Caco-2 (cell line): ENCODE measurements at regions not wholly inside any gene's neighbourhood (a gene's known extent, or its start where the extent isn't known, plus 50 kb on each side); places are given as distances from the start of the nearest gene placed in this dataset.

Source experiments
- BruUV-seq: library from RNA; stranded (reverse); fragments of 400-500 nt; replicated peaks from 2 replicates; lab custom pipeline; 2021; lab: Mats Ljungman, UMichigan
- CTCF ChIA-PET: fragments of 300-600 bp; sonication (Branson Sonifier 250); formaldehyde crosslinking; loops from one replicate; lab custom pipeline; 2022; ENCODE audit warnings: antibody characterized with exemption; lab: Charles Lee
- POLR2A ChIA-PET: fragments of 300-600 bp; sonication (Branson Sonifier 250); formaldehyde crosslinking; loops from one replicate; lab custom pipeline; 2022; ENCODE audit warnings: antibody characterized with exemption; lab: Charles Lee
- DNase-seq, 2 experiments: peaks; one replicate each; pipeline versions ENCODE4 v3.0.0 to v3.0.0-alpha.2; 2020 to 2022
- H3K27me3 ChIP-seq: replicated peaks from 2 replicates; pipeline ENCODE4 v1.6.0; 2011; ENCODE audit warnings: low read length; ENCODE audit not compliant: control insufficient read depth, insufficient read depth
- H3K36me3 ChIP-seq: 2 replicates; pipeline ENCODE4 v1.5.1; 2011; ENCODE audit warnings: low read length; ENCODE audit not compliant: control insufficient read depth, insufficient read depth
- H3K4me1 ChIP-seq: fragments of 250-450 bp; sonication (Bioruptor Pico); 2 replicates; pipeline ENCODE4 v1.5.1; 2020; ENCODE audit warnings: mild to moderate bottlenecking
- H3K4me3 ChIP-seq: 2 replicates; pipeline ENCODE4 v1.5.1; 2011; ENCODE audit warnings: low read depth, mild to moderate bottlenecking, control low read depth, low read length
- H3K9me3 ChIP-seq: fragments of 250-450 bp; sonication (Bioruptor Pico); 2 replicates; pipeline ENCODE4 v1.5.1; 2020; ENCODE audit warnings: mild to moderate bottlenecking, moderate library complexity
- H3K27ac Mint-ChIP-seq: one replicate; pipeline ENCODE4 v1.8.0; 2022; ENCODE audit warnings: mixed read lengths; ENCODE audit not compliant: unreplicated experiment
- H3K27me3 Mint-ChIP-seq: one replicate; pipeline ENCODE4 v1.8.0; 2022; ENCODE audit warnings: mixed read lengths; ENCODE audit not compliant: insufficient read depth, unreplicated experiment
- H3K36me3 Mint-ChIP-seq: one replicate; pipeline ENCODE4 v1.8.0; 2022; ENCODE audit warnings: mild to moderate bottlenecking, mixed read lengths; ENCODE audit not compliant: insufficient read depth, unreplicated experiment
- H3K4me1 Mint-ChIP-seq: one replicate; pipeline ENCODE4 v1.8.0; 2022; ENCODE audit warnings: low read depth, mixed read lengths; ENCODE audit not compliant: unreplicated experiment
- H3K4me3 Mint-ChIP-seq: one replicate; pipeline ENCODE4 v1.8.0; 2022; ENCODE audit warnings: mild to moderate bottlenecking, moderate library complexity, mixed read lengths; ENCODE audit not compliant: unreplicated experiment
- H3K9me3 Mint-ChIP-seq: one replicate; pipeline ENCODE4 v1.8.0; 2022; ENCODE audit warnings: mixed read lengths; ENCODE audit not compliant: unreplicated experiment
- CTCF ChIP-seq, 2 experiments: fragments of 200-600 bp in 1 of 2; IDR thresholded peaks; 1 replicate in 1 of 2; 2 replicates in 1 of 2; pipeline versions ENCODE4 v1.5.1 to v1.8.0; 2011 to 2022; ENCODE audit warnings: antibody characterized with exemption in 1 of 2, control low read depth in 1 of 2, inconsistent platforms in 1 of 2, low read depth in 1 of 2, low read length in 1 of 2, mild to moderate bottlenecking in 1 of 2, moderate library complexity in 1 of 2; ENCODE audit not compliant: insufficient read depth in 1 of 2, severe bottlenecking in 1 of 2, unreplicated experiment in 1 of 2
- intact Hi-C: fragments of 100-400 bp; cut with micrococcal nuclease; formaldehyde crosslinking; loops from one replicate; pipeline ENCODE4 v1.10.0; 2022; ENCODE audit not compliant: unreplicated experiment

- Mint-ChIP-seq H3K4me1 (no peaks in the 10 kb centered on the region), H3K36me3 (no peaks in the 10 kb centered on the region), H3K27me3 (no peaks in the 10 kb centered on the region), H3K9me3 (no peaks in the 10 kb centered on the region), H3K4me3 (no peak overlapping the region), H3K27ac (no peak overlapping the region)
- no peaks in the 10 kb centered on the region for H3K9me3 ChIP-seq
- ChIA-PET POLR2A (no interaction called here), CTCF (no interaction called here)
- no TSS peak for BruUV-seq
- no peak for TF ChIP-seq CTCF (IDR thresholded peaks at IDR 0.05; ENCODE audit: insufficient read depth in 1 of 2, low read depth in 1 of 2, low read length in 1 of 2, severe bottlenecking in 1 of 2, unreplicated experiment in 1 of 2)
- H3K4me1 ChIP-seq = no peaks in the 10 kb centered on the region
- H3K4me3 ChIP-seq = no peak overlapping the region
- no peak for DNase-seq
- no peaks in the 10 kb centered on the region for H3K36me3 ChIP-seq
- H3K27me3 ChIP-seq = no peaks in the 10 kb centered on the region
- intact Hi-C loops = no loop called here
Observed at GRCh38 chr2:173663353-173663752, 301.8 kb downstream of the SP3 start.

- no peaks in the 10 kb centered on the region for H3K36me3 ChIP-seq
- ChIA-PET CTCF (no interaction called here), POLR2A (no interaction called here)
- BruUV-seq = no TSS peak
- no peaks in the 10 kb centered on the region for H3K4me1 ChIP-seq
- Mint-ChIP-seq H3K4me1 (no peaks in the 10 kb centered on the region), H3K9me3 (no peaks in the 10 kb centered on the region), H3K36me3 (no peaks in the 10 kb centered on the region), H3K27ac (no peak overlapping the region), H3K27me3 (no peaks in the 10 kb centered on the region), H3K4me3 (no peak overlapping the region)
- H3K4me3 ChIP-seq = no peak overlapping the region
- H3K9me3 ChIP-seq = no peaks in the 10 kb centered on the region
- DNase-seq = no peak
- intact Hi-C loops = no loop called here
- no peaks in the 10 kb centered on the region; the same call in 1 of the 2 replicates for H3K27me3 ChIP-seq
- no peak for TF ChIP-seq CTCF (IDR thresholded peaks at IDR 0.05; ENCODE audit: insufficient read depth in 1 of 2, low read depth in 1 of 2, low read length in 1 of 2, severe bottlenecking in 1 of 2, unreplicated experiment in 1 of 2)
Observed at GRCh38 chr2:173663835-173664512, 301.2 kb downstream of the SP3 start.

GRCh38 chr2:173664513-173664910 is 300.7 kb downstream of the SP3 start:
- no peaks in the 10 kb centered on the region for H3K4me1 Mint-ChIP-seq
- Histone ChIP-seq H3K36me3 (no peaks in the 10 kb centered on the region), H3K4me1 (peaks cover 1% of the 10 kb centered on the region; the same call in 1 of the 2 replicates), H3K9me3 (no peaks in the 10 kb centered on the region), H3K27me3 (no peaks in the 10 kb centered on the region; the same call in 1 of the 2 replicates), H3K4me3 (no peak overlapping the region)
- no peak overlapping the region for H3K27ac Mint-ChIP-seq
- no TSS peak for BruUV-seq
- DNase-seq = no peak
- CTCF ChIA-PET = no interaction called here
- TF ChIP-seq CTCF (IDR thresholded peaks at IDR 0.05; ENCODE audit: insufficient read depth in 1 of 2, low read depth in 1 of 2, low read length in 1 of 2, severe bottlenecking in 1 of 2, unreplicated experiment in 1 of 2) = no peak
- H3K4me3 Mint-ChIP-seq = no peak overlapping the region
- no peaks in the 10 kb centered on the region for H3K36me3 Mint-ChIP-seq
- POLR2A ChIA-PET = no interaction called here
- H3K27me3 Mint-ChIP-seq = no peaks in the 10 kb centered on the region
- H3K9me3 Mint-ChIP-seq = no peaks in the 10 kb centered on the region
- intact Hi-C loops = no loop called here
